ENCODE measurements at regions not wholly inside any gene's neighbourhood (a gene's known extent, or its start where the extent isn't known, plus 50 kb on each side); places are given as distances from the start of the nearest gene placed in this dataset.

GRCh38 chr3:178967177-178967532, 104.5 kb downstream of the ZMAT3 start:
- intact Hi-C loops (cut with DNase I): loop anchor here (10.0 kb wide), 1 partner anchor 532 kb away; no protein-coding TSS in a partner anchor
- 38 to 57% methylated on average over 1 of the region's 1 CpG for WGBS, 2 donors

GRCh38 chr3:178966299-178967176, 105.1 kb downstream of the ZMAT3 start:
- no peaks in the 10 kb centered on the region for H3K36me3 ChIP-seq (replicated peaks in 1 of 2; ENCODE audit: insufficient read depth in 1 of 2, low read depth in 2 of 2)
- H3K9me3 ChIP-seq: no peaks in the 10 kb centered on the region
- H3K27ac ChIP-seq: peak overlapping the region; percentile 4 to 53 (median 24)
- WGBS, 2 donors: 9 to 11% methylated on average over 6 of the region's 6 CpGs
- H3K4me1 ChIP-seq: peaks cover 8% of the 10 kb centered on the region
- intact Hi-C loops (cut with DNase I): loop anchor here (10.0 kb wide), 1 partner anchor 532 kb away; no protein-coding TSS in a partner anchor
- peak; percentile 86 for ATAC-seq
- TF ChIP-seq POLR2A (IDR thresholded peaks at IDR 0.05): no peak
- TF ChIP-seq CTCF (IDR thresholded peaks at IDR 0.05): peak; percentile 12 to 70 (median 60)
- no peak overlapping the region for H3K4me3 ChIP-seq
- no peaks in the 10 kb centered on the region for H3K27me3 ChIP-seq
- DNase-seq: peak; percentile 38 to 61 (median 50)

More at GRCh38 chr3:178967177-178967532, 104.5 kb downstream of the ZMAT3 start:
- TF ChIP-seq POLR2A (IDR thresholded peaks at IDR 0.05) (no peak), CTCF (IDR thresholded peaks at IDR 0.05) (no peak)
- ATAC-seq (no peak), DNase-seq (no peak)
- Histone ChIP-seq H3K9me3 (no peaks in the 10 kb centered on the region), H3K36me3 (replicated peaks in 1 of 2; ENCODE audit: insufficient read depth in 1 of 2, low read depth in 2 of 2) (no peaks in the 10 kb centered on the region), H3K4me1 (peaks cover 8% of the 10 kb centered on the region), H3K27me3 (no peaks in the 10 kb centered on the region), H3K27ac (peak overlapping the region; percentile 4 to 53 (median 24)), H3K4me3 (no peak overlapping the region)

- Histone ChIP-seq H3K36me3 (replicated peaks in 1 of 2; ENCODE audit: insufficient read depth in 1 of 2, low read depth in 2 of 2) (no peaks in the 10 kb centered on the region), H3K9me3 (no peaks in the 10 kb centered on the region), H3K4me3 (no peak overlapping the region), H3K4me1 (peaks cover 8% of the 10 kb centered on the region), H3K27ac (no peak overlapping the region), H3K27me3 (no peaks in the 10 kb centered on the region)
- ATAC-seq: no peak
- TF ChIP-seq POLR2A (IDR thresholded peaks at IDR 0.05): no peak
- no peak for TF ChIP-seq CTCF (IDR thresholded peaks at IDR 0.05)
- no peak for DNase-seq
- 26 to 40% methylated on average over 4 of the region's 4 CpGs for WGBS, 2 donors
- intact Hi-C loops (cut with DNase I): loop anchor here (10.0 kb wide), 1 partner anchor 530 kb away; no protein-coding TSS in a partner anchor
Measured at GRCh38 chr3:178964551-178964950, 107.1 kb downstream of the ZMAT3 start.

GRCh38 chr3:178960918-178961317, 110.7 kb downstream of the ZMAT3 start:
- intact Hi-C loops (cut with DNase I): loop anchor here (10.0 kb wide), 1 partner anchor 526 kb away; no protein-coding TSS in a partner anchor
- no peaks in the 10 kb centered on the region for H3K9me3 ChIP-seq
- H3K4me3 ChIP-seq: no peak overlapping the region
- H3K4me1 ChIP-seq: no peaks in the 10 kb centered on the region
- no peak for DNase-seq
- no peak for TF ChIP-seq POLR2A (IDR thresholded peaks at IDR 0.05)
- no peak overlapping the region for H3K27ac ChIP-seq
- H3K36me3 ChIP-seq (replicated peaks in 1 of 2; ENCODE audit: insufficient read depth in 1 of 2, low read depth in 2 of 2): no peaks in the 10 kb centered on the region
- no peak for ATAC-seq
- no peaks in the 10 kb centered on the region for H3K27me3 ChIP-seq

GRCh38 chr3:178960181-178960580, 111.4 kb downstream of the ZMAT3 start:
- no peak overlapping the region for H3K27ac ChIP-seq
- WGBS, 2 donors: 53 to 60% methylated on average over 3 of the region's 3 CpGs
- intact Hi-C loops (cut with DNase I): loop anchor here (10.0 kb wide), 1 partner anchor 525 kb away; no protein-coding TSS in a partner anchor
- no peaks in the 10 kb centered on the region for H3K27me3 ChIP-seq
- no peaks in the 10 kb centered on the region for H3K4me1 ChIP-seq
- DNase-seq: no peak
- no peaks in the 10 kb centered on the region for H3K9me3 ChIP-seq
- H3K4me3 ChIP-seq: no peak overlapping the region
- no peaks in the 10 kb centered on the region for H3K36me3 ChIP-seq (replicated peaks in 1 of 2; ENCODE audit: insufficient read depth in 1 of 2, low read depth in 2 of 2)
- ATAC-seq: no peak
- TF ChIP-seq CTCF (IDR thresholded peaks at IDR 0.05) (no peak), POLR2A (IDR thresholded peaks at IDR 0.05) (no peak)
